Smooth muscle cell (in vitro differentiated cells): ENCODE measurements at regions not wholly inside any gene's neighbourhood (a gene's known extent, or its start where the extent isn't known, plus 50 kb on each side); places are given as distances from the start of the nearest gene placed in this dataset.

Source experiments
- DNase-seq: peaks from one replicate; lab custom pipeline; 2025; ENCODE audit not compliant: unreplicated experiment; lab: John Stamatoyannopoulos, UW
- H2AFZ ChIP-seq: fragments of 200-600 bp; sonication (generic); 2 replicates; pipeline ENCODE4 v1.6.0; 2016; ENCODE audit warnings: antibody characterized with exemption, low read depth, mild to moderate bottlenecking
- H3F3A ChIP-seq: fragments of 200-600 bp; sonication (generic); 2 replicates; pipeline ENCODE4 v1.6.0; 2017; ENCODE audit warnings: antibody characterized with exemption, low read depth
- H3K27ac ChIP-seq: fragments of 200-600 bp; sonication (generic); 2 replicates; pipeline ENCODE4 v1.5.1; 2016; ENCODE audit warnings: low read depth, mild to moderate bottlenecking
- H3K27me3 ChIP-seq: fragments of 200-600 bp; sonication (generic); 2 replicates; pipeline ENCODE4 v1.6.1; 2016; ENCODE audit warnings: low read depth, mild to moderate bottlenecking
- H3K36me3 ChIP-seq: fragments of 200-600 bp; sonication (generic); 2 replicates; pipeline ENCODE4 v1.5.1; 2016; ENCODE audit warnings: low read depth
- H3K4me1 ChIP-seq: fragments of 200-600 bp; sonication (generic); 2 replicates; pipeline ENCODE4 v1.5.1; 2016; ENCODE audit warnings: low read depth
- H3K4me2 ChIP-seq: fragments of 200-600 bp; sonication (generic); 2 replicates; pipeline ENCODE4 v1.6.0; 2016; ENCODE audit warnings: mild to moderate bottlenecking
- H3K4me3 ChIP-seq: fragments of 200-600 bp; sonication (generic); 2 replicates; pipeline ENCODE4 v1.5.1; 2016; ENCODE audit warnings: mild to moderate bottlenecking
- H3K79me2 ChIP-seq: fragments of 200-600 bp; sonication (generic); 2 replicates; pipeline ENCODE4 v1.6.0; 2016; ENCODE audit warnings: low read depth, mild to moderate bottlenecking
- H3K9ac ChIP-seq: fragments of 200-600 bp; sonication (generic); 2 replicates; pipeline ENCODE4 v1.6.0; 2016; ENCODE audit warnings: low read depth
- H3K9me3 ChIP-seq: fragments of 200-600 bp; sonication (generic); replicated peaks from 2 replicates; pipeline ENCODE4 v1.5.1; 2016; ENCODE audit warnings: low read depth
- H4K20me1 ChIP-seq: fragments of 200-600 bp; sonication (generic); 2 replicates; pipeline ENCODE4 v1.6.0; 2016; ENCODE audit warnings: low read depth
- WGBS: methylation state at CpG from one replicate; pipeline ENCODE4 v1.1.7; 2016; ENCODE audit warnings: low lambda C conversion rate; 5-methylcytosine and 5-hydroxymethylcytosine counted together
- TF ChIP-seq, protein P1 (sequence below): fragments of 200-600 bp; sonication (generic); IDR thresholded peaks from 2 replicates; pipeline ENCODE4 v1.5.1; 2017; ENCODE audit warnings: borderline replicate concordance, mild to moderate bottlenecking, antibody characterized with exemption; ENCODE audit not compliant: insufficient read depth, poor library complexity, severe bottlenecking

DNA sequence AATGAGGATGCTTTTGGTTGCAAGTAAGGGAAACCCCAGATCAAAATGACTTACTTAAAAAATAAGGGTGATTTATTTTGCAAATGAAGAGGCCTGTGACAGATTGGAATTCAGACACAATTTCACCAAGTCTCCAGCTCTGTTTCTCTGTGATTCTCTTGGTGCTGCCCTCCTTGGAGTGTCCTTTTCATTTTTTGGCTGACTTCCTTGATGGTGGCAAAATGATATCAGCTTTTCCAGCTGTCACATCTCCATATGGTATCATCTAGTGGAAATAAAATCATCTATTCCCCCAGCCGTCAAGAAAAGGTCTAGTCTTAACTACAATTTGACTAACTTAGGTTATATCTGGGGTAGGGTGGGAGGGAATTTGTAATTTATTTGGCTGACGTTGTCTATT is 68.5 kb upstream of the SLC25A26 start:
- H2AFZ ChIP-seq = no peak overlapping the region
- H3K36me3 ChIP-seq = no peaks in the 10 kb centered on the region
- H3K79me2 ChIP-seq = no peaks in the 10 kb centered on the region
- peaks cover 8% of the 10 kb centered on the region for H3F3A ChIP-seq
- TF ChIP-seq, protein P1, sequence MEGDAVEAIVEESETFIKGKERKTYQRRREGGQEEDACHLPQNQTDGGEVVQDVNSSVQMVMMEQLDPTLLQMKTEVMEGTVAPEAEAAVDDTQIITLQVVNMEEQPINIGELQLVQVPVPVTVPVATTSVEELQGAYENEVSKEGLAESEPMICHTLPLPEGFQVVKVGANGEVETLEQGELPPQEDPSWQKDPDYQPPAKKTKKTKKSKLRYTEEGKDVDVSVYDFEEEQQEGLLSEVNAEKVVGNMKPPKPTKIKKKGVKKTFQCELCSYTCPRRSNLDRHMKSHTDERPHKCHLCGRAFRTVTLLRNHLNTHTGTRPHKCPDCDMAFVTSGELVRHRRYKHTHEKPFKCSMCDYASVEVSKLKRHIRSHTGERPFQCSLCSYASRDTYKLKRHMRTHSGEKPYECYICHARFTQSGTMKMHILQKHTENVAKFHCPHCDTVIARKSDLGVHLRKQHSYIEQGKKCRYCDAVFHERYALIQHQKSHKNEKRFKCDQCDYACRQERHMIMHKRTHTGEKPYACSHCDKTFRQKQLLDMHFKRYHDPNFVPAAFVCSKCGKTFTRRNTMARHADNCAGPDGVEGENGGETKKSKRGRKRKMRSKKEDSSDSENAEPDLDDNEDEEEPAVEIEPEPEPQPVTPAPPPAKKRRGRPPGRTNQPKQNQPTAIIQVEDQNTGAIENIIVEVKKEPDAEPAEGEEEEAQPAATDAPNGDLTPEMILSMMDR = no peak
- no peak overlapping the region for H3K27ac ChIP-seq
- no peaks in the 10 kb centered on the region for H4K20me1 ChIP-seq
- no peaks in the 10 kb centered on the region for H3K9me3 ChIP-seq
- no peak overlapping the region for H3K4me3 ChIP-seq
- no peak overlapping the region for H3K4me2 ChIP-seq
- H3K9ac ChIP-seq = no peak overlapping the region
- no peaks in the 10 kb centered on the region for H3K27me3 ChIP-seq
- WGBS = 96% methylated on average over 2 of the region's 2 CpGs
- DNase-seq = no peak
- peaks cover 11% of the 10 kb centered on the region for H3K4me1 ChIP-seq

GRCh38 chr3:66150977-66151376 is 69.8 kb upstream of the SLC25A26 start:
- no peak overlapping the region for H3K4me2 ChIP-seq
- H3K9ac ChIP-seq = no peak overlapping the region
- 94% methylated on average over 5 of the region's 5 CpGs for WGBS
- DNase-seq = no peak
- no peaks in the 10 kb centered on the region for H4K20me1 ChIP-seq
- TF ChIP-seq, protein P1 = no peak
- H3K27ac ChIP-seq = no peak overlapping the region
- H3F3A ChIP-seq = peaks cover 8% of the 10 kb centered on the region
- H3K79me2 ChIP-seq = no peaks in the 10 kb centered on the region
- H2AFZ ChIP-seq = no peak overlapping the region
- no peaks in the 10 kb centered on the region for H3K36me3 ChIP-seq
- H3K27me3 ChIP-seq = no peaks in the 10 kb centered on the region
- H3K9me3 ChIP-seq = no peaks in the 10 kb centered on the region
- no peak overlapping the region for H3K4me3 ChIP-seq
- H3K4me1 ChIP-seq = peaks cover 11% of the 10 kb centered on the region

- H2AFZ ChIP-seq = no peak overlapping the region
- TF ChIP-seq, protein P1 = no peak
- H3K4me1 ChIP-seq = peaks cover 10% of the 10 kb centered on the region
- H3K4me3 ChIP-seq = no peak overlapping the region
- no peak overlapping the region for H3K4me2 ChIP-seq
- H3K79me2 ChIP-seq = no peaks in the 10 kb centered on the region
- no peaks in the 10 kb centered on the region for H3K27me3 ChIP-seq
- no peaks in the 10 kb centered on the region for H3K9me3 ChIP-seq
- 81% methylated on average over 1 of the region's 1 CpG for WGBS
- no peak for DNase-seq
- H4K20me1 ChIP-seq = no peaks in the 10 kb centered on the region
- H3K9ac ChIP-seq = no peak overlapping the region
- H3F3A ChIP-seq = peaks cover 9% of the 10 kb centered on the region
- H3K27ac ChIP-seq = no peak overlapping the region
- H3K36me3 ChIP-seq = no peaks in the 10 kb centered on the region
Measured at GRCh38 chr3:66149269-66149668, 71.5 kb upstream of the SLC25A26 start.

GRCh38 chr3:66145408-66145733 is 75.4 kb upstream of the SLC25A26 start:
- H3K36me3 ChIP-seq = no peaks in the 10 kb centered on the region
- H3K4me3 ChIP-seq = no peak overlapping the region
- no peaks in the 10 kb centered on the region for H3K79me2 ChIP-seq
- H3K9me3 ChIP-seq = no peaks in the 10 kb centered on the region
- no peaks in the 10 kb centered on the region for H3K4me1 ChIP-seq
- H3K4me2 ChIP-seq = peak overlapping the region; percentile 28
- peak overlapping the region; percentile 39 for H2AFZ ChIP-seq
- H3K9ac ChIP-seq = no peak overlapping the region
- H3F3A ChIP-seq = peaks cover 9% of the 10 kb centered on the region
- no peak for DNase-seq
- H3K27ac ChIP-seq = peak overlapping the region; percentile 40
- TF ChIP-seq, protein P1 = no peak
- no peaks in the 10 kb centered on the region for H4K20me1 ChIP-seq
- H3K27me3 ChIP-seq = no peaks in the 10 kb centered on the region
